ENCODE measurements at regions not wholly inside any gene's neighbourhood (a gene's known extent, or its start where the extent isn't known, plus 50 kb on each side); places are given as distances from the start of the nearest gene placed in this dataset.

DNA sequence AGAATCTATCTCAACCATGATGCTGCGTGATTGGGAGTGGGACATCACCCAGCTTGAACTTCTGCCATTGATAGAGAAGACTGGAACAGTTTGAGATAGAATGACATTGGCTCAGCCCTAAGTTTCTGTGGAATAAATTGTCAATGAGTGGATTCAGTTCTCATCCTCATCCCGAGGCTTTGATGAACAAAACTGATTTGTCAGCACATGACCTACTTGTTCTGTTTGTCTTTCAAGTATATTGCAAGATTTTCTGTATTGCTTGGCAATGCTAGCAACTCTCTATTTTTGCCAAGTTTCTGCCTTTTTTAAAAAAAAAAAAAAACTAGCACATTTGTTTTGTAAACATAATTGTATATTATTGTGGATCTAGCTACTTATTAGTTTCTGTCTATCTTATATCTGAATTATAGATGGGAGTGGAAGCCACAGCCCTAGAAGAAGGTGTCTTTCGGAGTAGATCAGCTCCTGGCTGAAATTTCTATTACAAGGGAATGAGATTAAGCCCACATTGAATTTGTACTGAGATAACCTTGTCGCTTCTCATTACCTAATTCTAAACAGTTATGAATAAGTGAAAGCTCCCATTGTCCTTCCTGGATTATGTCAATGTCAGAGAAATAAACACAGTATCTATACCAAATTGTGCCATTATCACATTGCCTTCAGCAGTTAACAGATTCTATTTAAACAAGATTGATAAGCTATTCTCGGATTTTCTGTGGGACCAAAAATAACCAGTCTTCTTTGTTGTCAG lies 166.1 kb downstream of the TNFSF13B start:
- DNase-seq: no peak

DNA sequence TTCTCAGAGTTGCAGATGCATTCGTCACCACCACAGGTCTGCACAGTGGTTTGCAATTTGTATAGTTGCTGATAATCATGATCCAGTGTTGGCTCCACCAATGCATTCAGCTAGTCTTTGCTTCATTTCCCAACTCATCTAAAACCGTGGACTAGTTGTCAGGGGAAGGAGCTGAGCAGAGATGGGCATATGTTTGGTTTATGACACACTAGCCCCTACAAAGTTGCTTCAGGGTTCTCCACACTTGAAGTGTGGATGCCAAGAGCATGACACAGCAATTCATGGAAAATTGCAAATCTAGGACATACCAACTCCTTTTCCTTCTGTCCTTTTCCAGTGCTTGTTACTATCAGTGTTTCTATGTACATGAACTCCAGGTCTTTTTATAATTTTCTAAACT lies 168.0 kb downstream of the TNFSF13B start:
- no peak for DNase-seq

DNA sequence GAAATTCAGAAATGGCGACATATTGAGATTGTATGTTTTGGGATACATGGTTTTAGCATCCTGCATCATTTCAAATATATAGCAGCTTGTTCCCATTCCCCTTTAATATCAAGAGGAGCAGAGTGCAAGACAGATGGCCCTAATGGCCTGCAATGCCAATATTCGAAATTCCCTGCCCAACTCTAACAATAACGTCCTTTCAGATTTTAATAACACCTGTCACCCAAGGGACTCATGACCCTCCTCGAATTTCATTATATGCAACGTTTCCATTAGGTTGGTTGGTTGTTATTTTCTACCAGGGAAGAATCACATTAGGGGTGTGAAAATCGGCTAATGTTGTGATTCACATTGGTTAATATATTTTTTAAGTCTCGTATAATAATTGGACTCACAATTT lies 170.0 kb downstream of the TNFSF13B start:
- DNase-seq: no peak

DNA sequence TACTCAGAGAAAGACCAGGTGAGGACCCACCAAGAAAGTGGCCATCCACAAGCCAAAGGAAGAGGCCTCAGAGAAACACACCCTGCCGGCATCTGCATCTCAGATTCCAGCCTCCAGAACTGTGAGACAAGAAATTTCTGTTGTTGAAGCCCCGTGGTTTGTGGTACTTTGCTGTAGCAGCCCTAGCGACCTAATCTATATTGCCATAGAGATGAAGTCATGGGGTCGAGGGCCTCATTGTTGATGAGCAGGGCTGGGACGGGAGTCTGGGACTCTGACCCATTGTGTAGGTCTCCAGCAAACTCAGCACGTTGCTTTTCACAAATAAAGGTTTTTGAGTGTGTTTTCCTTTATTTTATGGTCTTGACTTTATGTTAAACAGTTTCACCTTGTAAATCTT lies 174.9 kb downstream of the TNFSF13B start:
- DNase-seq: no peak

- DNase-seq: no peak
These were observed 179.4 kb downstream of the TNFSF13B start for GRCh38 chr13:108448891-108449290.

DNA sequence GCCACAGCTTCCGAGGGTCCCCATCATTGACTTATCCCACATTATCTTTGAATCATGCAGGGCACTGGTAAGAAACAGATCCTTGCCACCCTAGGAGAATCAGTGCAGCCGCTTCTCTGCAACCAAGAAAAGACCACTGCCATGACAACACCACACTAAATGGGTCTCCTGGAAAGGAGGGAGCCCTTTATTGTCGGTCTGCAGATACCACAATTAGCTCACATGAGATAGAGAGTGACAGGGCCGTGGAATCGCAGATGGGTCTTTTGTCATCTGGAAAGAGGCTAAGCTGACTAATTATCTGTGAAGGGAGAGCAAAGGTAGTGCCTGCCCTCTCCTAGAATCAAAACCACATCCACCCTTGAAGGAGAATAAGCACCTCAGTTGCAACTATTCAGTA lies 178.3 kb upstream of the MYO16 start:
- DNase-seq: no peak

DNA sequence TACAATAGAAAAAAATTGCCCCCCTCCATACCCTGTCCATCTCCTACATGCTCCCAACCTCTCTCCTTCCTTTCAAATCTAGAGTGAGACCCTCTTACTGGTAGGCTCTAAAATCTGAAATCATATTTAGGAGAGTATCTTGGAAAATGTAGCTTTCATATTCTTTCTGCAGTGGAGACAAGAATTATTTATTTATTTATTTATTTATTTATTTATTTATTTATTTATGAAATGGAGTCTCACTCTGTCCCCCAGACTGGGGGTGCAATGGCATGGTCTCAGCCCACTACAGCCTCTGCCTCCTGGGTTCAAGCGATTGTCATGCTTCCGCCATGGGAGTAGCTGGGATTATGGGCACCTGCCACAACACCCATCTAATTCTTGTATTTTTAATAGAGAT lies 174.1 kb upstream of the MYO16 start:
- no peak for DNase-seq

DNA sequence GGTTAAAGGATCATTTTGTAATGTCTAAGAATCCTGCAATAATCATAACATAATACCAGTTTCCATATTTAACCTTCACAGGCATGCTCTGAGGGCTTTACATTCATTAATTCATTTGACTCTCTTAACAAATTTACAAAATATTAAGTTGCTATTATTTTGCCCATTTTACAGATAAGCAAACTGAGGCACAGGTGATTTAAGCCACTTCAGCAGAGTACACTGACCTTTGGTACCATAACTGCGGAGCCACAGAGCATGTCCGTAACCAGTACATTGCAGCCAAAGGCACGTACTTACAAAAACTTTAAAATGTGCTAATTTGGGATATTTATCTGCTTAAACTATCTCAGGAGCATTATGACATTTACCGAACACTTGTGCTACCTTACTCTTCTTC lies 169.4 kb upstream of the MYO16 start:
- DNase-seq: no peak

- DNase-seq: no peak
These were observed 168.7 kb upstream of the MYO16 start for GRCh38 chr13:108460746-108461145.

DNA sequence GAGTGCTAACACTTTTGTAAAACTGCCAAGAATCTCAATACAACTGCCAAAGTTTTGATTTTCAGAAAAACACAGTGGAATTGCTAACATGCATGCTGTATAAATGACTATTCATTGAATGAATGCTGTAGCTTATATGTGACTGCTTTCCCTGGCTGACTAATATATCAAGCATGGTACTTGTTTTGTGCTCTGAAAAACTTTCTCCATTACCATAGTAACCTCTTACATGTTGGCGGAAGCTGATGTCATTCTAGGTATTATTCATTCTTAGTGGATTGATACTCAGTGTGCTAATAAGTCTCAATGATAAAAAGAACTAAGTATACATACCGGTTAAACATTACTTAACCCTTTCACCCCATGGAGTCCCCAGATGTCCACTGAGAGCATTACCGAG lies 166.1 kb upstream of the MYO16 start:
- no peak for DNase-seq

DNA sequence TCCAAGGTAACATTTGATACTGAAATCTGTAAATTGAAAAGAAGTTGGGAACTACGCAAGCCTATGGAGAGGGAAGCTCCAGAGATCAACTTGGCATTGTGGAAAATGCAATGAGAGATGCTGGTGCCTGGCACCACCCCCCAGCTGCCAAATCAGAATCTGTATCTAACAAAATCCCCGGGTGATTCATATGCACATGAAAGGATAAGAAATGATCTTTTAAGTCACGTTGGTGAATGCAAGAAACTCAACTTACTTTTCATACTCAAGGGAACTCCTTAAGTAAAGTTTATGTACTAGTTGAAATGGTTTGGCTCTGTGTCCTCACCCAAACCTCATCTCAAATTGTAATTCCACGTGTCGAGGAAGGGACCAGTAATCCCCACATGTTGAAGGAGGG lies 158.5 kb upstream of the MYO16 start:
- DNase-seq: no peak

DNA sequence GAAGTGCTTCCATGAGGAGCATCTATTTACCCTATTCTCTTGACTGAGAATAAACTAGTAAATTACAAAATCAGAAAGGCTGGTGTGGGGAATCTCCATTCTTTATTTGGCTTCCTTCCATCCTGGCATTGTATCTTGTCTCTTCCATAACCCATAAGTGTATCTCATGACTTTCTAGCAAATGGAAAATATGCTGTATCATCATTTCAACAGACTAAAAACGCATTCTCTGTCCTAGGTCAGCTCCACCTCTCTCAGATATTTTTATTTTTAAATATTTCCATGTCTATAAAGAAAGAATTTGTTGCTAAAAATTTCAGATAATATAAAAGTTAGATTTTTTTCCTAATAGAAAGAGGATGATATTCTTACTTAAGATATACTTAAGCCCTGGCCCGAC lies 154.2 kb upstream of the MYO16 start:
- no peak for DNase-seq

DNA sequence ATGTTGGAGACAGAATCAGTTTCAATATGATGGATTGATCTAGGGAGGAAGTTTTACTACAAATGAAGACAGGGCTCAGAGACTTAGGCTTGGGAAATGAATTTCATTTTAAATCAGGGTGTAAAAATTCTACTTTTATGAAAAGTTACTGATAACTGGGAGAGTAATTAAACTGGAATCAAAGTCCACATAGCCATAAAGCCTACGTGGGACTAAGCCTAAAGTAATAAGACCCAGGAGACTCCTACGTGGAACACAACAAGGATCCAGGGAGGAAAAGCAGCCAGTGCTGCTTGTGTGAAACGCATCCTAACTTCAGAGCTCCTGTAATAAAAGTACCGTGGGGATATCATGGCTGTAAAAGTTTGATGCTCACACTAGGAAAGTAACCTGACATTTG lies 152.0 kb upstream of the MYO16 start:
- DNase-seq: no peak

- DNase-seq: no peak
These were observed 151.2 kb upstream of the MYO16 start for GRCh38 chr13:108478179-108478578.

GRCh38 chr13:108483981-108484380 lies 145.4 kb upstream of the MYO16 start:
- no peak for DNase-seq

DNA sequence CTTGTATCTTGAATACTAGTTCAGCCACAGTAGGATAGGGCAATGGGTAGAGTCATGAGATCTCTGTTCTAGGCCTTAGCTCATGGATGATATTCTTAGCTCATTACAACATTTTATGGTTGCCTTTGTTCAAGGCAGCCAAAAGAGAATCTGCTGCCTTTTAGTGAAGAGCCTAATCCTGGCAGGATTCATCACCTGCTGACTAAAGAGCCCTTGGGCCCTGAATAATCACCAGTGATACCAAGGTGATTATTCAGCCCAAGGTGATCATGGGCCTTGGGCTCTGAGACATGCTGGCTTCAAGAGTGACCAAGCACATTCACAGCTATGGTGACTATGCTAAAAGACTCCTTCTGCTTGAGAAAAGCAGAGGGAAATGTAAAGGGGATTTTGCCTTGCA lies 143.3 kb upstream of the MYO16 start:
- no peak for DNase-seq

DNA sequence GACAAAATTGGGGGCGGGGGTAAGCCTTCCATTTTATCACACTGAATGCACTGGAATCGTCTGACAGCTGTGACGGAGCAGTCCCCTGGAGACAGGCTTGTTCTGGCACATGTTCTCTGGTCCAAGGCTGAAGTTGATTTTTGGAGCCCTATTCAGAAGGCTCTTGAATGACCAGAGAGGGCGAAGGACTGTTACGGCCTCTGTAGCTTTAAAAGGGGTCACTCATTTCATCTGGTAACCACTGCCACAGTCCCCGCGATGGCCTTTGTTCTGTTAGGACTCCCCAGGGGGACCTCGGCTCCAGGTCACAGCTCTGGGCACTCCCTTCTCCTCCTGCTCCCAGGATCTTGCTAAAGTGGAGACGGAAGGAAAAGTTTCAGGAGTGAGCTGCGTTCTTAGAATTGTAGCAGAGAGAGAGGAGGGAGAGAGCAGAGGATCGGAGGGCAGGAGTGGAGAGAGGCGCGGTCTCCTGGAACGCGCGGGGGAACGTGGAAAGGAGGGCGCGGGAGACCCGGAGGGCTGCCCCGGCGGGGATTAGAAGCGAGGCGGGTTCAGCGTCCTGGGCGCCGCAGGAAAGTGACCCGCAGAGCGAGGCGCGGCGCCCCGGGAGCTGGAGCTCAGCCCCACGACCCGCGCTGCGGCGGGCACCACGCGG lies 134.3 kb upstream of the MYO16 start:
- DNase-seq: no peak

DNA sequence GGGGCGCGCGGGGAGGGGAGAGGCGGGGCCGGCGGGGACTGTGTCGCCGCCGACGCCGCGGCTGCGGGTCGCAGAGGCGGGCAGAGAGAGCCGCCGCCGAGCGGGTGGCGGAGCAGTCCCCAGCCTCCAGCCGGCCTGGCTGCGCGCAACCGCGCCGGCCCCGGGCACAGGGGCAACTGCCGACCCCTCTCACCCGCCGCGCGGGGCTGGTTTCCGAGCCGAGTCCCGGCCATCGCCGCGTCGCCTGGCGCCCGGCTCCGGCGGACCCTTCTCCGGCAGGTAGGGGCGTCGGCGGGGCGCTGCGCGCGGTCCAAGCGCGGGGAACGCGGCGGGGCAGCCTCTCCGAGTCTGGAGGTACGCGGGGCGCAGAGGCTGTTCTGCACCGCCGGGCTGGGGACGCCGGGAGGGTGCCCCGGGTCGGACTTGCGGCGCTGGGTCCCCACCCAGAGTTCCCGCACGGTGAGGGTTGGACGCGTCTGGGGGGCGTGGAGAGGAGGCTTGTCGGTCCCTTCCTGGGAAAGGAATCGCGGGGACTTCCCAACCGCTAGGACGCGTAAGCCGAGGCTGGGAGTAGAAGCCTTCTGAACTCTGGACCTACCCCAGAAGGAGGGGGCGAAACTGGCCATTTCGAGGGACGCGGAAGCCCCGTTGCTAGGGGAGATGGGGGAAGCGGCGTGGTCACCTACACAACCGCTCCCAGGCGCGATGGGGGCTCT lies 133.6 kb upstream of the MYO16 start:
- DNase-seq: no peak

DNA sequence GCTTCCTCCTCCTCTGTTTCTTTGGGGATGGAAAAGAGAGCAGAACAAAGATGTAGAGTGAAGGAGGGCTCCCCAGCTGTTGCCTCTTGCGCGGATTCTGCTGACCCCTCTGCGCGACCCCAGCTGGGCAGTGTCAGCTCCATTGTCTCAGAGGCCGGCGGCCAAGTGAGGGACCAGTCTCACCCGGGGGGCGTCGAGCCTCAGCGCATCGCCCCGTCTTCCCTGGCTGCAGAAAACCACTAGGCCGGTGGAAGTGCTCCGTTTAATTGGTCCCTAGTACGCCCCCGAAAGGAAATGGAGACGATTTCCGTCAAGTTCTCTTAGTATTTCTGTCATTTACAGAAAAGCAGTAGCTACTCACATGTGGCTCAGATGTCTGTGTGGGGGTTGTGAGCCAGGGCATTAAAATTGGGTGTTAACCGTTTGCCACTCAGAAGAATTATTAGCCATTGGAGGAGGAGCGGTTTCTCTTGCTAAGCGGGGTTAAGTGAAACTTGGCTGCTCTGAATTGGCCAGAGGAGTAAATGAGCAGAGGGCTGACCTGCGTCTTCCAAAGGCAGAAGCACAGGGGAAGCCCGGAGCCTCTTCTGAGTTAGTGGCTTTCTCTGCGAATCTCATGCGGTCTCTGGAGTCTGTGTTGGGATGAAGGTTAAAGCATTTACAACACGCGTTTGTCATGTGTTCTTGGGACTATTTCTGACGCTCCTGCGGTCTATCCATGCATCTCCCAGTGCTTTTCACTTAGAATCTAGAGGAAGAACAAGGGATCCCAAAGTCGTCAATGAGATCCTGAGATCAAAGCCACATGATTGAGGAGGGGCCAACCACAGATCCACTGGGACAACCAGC lies 132.8 kb upstream of the MYO16 start:
- DNase-seq: no peak

- no peak for DNase-seq
These were observed 128.7 kb upstream of the MYO16 start for GRCh38 chr13:108500711-108501110.

GRCh38 chr13:108508263-108508662 lies 121.1 kb upstream of the MYO16 start:
- DNase-seq: no peak

DNA sequence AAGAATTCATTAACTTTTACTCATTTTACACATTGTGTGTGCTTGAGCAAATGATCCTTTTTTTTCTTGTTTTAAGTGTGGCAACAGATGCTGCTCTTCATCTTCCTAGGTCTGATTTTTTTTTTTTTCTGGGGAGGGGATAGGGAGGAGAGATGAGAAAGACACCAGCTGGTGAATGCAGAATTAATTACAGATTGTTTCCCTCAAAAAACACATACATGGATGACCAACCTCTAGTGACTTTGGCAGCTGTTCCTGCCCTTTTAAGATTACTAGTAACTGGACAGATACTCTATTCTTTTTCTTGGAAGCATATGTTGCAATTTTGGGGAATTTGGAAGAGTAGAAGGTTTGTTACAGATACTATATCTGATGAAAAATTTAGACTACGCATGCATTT lies 103.6 kb upstream of the MYO16 start:
- no peak for DNase-seq

Data from hypothalamus (tissue), 51 donors.